ENCODE measurements at regions not wholly inside any gene's neighbourhood (a gene's known extent, or its start where the extent isn't known, plus 50 kb on each side); places are given as distances from the start of the nearest gene placed in this dataset.

DNA sequence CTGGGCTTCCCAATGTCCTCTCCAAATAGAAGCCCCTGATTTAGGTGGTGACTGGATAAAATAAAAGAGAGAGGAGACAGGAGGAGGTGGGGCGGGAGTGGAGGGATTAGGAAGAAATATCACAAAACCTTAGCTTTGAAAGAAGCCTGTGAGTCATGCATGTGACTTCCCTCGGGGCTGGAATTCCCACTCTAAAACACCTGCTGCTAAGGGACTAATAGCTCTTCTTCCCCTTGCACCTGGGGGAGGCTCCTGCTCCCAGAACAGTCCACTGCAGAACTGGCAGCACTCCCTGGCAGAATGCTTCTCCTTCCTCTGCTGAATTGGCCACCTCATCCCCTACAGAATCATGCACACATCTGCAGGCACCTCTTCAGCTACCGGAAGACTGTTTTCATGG is 207.2 kb downstream of the ATG4C start:
- Histone ChIP-seq H3K27ac (no peak overlapping the region), H3K4me1 (no peaks in the 10 kb centered on the region), H3K4me3 (no peak overlapping the region), H3K9me3 (no peaks in the 10 kb centered on the region), H3K36me3 (ENCODE audit: low read depth, missing control alignments) (no peaks in the 10 kb centered on the region), H3K27me3 (no peaks in the 10 kb centered on the region)
- TF ChIP-seq POLR2A (IDR thresholded peaks at IDR 0.05) (no peak), CTCF (IDR thresholded peaks at IDR 0.05) (no peak)
- WGBS, 2 donors, result 69 to 76% methylated on average over 3 of the region's 3 CpGs
- intact Hi-C loops (cut with DNase I; ENCODE audit: low total_unique reads), result no loop called here
- no peak for DNase-seq

DNA sequence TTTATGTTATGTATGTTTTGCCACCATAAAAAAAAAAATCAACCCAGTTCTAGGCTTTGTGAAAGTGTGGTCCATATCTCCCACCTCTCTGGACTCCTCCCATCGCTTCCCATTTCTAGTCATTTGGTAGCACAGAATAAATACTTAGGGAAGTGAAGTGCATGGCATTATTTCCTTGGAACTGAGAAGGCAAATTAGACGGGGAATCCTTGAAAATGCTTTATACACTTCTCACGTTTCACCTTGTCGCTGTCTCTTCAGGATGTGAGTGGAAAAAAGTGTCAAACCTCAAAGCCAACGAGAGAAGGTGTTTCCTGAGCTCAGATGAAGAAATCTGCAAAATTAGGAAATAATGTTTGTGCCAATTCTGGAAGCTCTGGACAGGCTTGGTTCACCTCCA is 209.9 kb downstream of the ATG4C start:
- no peaks in the 10 kb centered on the region for H3K36me3 ChIP-seq (ENCODE audit: low read depth, missing control alignments)
- no peak for DNase-seq
- WGBS, 2 donors, result 81 to 87% methylated on average over 5 of the region's 5 CpGs
- H3K4me1 ChIP-seq, result no peaks in the 10 kb centered on the region
- no peak for TF ChIP-seq POLR2A (IDR thresholded peaks at IDR 0.05)
- TF ChIP-seq CTCF (IDR thresholded peaks at IDR 0.05), result no peak
- H3K27ac ChIP-seq, result no peak overlapping the region
- intact Hi-C loops (cut with DNase I; ENCODE audit: low total_unique reads), result no loop called here
- H3K27me3 ChIP-seq, result no peaks in the 10 kb centered on the region
- no peaks in the 10 kb centered on the region for H3K9me3 ChIP-seq
- H3K4me3 ChIP-seq, result no peak overlapping the region

DNA sequence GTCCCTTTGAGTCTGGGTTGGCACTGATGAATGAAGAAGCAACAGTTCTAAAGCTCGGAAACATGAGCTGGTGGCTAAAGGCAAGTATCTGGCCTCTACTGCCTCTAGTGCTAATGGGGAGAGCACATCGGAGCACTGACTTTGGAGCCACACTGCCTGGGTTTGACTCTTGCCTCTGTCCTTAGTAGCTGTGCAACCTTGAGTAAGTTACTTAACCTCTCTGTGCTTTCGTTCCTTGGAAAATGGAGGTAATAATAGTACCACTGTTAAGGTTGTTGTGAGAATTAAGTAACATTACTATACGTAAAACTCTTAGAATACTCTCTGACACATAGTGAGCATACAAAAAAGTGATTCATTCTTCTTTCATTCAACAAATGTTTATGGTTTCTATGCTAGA is 211.2 kb downstream of the ATG4C start:
- H3K27ac ChIP-seq, result no peak overlapping the region
- DNase-seq, result no peak
- H3K9me3 ChIP-seq, result no peaks in the 10 kb centered on the region
- intact Hi-C loops (cut with DNase I; ENCODE audit: low total_unique reads), result no loop called here
- TF ChIP-seq CTCF (IDR thresholded peaks at IDR 0.05), result no peak
- TF ChIP-seq POLR2A (IDR thresholded peaks at IDR 0.05), result no peak
- no peak overlapping the region for H3K4me3 ChIP-seq
- H3K27me3 ChIP-seq, result no peaks in the 10 kb centered on the region
- 83 to 98% methylated on average over 4 of the region's 4 CpGs for WGBS, 2 donors
- no peaks in the 10 kb centered on the region for H3K36me3 ChIP-seq (ENCODE audit: low read depth, missing control alignments)
- no peaks in the 10 kb centered on the region for H3K4me1 ChIP-seq

DNA sequence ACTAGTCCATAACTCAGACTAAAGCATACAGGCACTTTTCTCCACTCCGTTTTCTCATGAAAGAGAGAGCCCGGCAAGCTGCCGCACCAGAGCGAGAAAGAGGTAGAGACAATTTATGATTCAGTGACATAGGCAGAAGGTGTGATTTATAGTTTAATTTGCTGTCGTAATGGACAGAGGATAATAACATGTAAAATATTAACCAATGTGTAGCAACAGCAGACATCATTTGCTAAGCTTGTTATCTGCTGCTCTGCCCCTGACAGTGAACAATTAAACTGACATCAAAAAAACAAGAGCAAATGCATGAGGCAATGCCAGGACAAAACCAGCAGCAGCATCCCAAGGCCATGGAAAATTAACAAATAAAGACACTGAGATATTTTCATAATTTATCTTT is 214.0 kb downstream of the ATG4C start:
- TF ChIP-seq POLR2A (IDR thresholded peaks at IDR 0.05), result no peak
- no peak for TF ChIP-seq CTCF (IDR thresholded peaks at IDR 0.05)
- Histone ChIP-seq H3K9me3 (no peaks in the 10 kb centered on the region), H3K36me3 (ENCODE audit: low read depth, missing control alignments) (no peaks in the 10 kb centered on the region), H3K27me3 (no peaks in the 10 kb centered on the region), H3K4me3 (no peak overlapping the region), H3K4me1 (no peaks in the 10 kb centered on the region), H3K27ac (no peak overlapping the region)
- intact Hi-C loops (cut with DNase I; ENCODE audit: low total_unique reads), result no loop called here
- no peak for DNase-seq
- WGBS, 2 donors, result 50 to 64% methylated on average over 5 of the region's 5 CpGs

DNA sequence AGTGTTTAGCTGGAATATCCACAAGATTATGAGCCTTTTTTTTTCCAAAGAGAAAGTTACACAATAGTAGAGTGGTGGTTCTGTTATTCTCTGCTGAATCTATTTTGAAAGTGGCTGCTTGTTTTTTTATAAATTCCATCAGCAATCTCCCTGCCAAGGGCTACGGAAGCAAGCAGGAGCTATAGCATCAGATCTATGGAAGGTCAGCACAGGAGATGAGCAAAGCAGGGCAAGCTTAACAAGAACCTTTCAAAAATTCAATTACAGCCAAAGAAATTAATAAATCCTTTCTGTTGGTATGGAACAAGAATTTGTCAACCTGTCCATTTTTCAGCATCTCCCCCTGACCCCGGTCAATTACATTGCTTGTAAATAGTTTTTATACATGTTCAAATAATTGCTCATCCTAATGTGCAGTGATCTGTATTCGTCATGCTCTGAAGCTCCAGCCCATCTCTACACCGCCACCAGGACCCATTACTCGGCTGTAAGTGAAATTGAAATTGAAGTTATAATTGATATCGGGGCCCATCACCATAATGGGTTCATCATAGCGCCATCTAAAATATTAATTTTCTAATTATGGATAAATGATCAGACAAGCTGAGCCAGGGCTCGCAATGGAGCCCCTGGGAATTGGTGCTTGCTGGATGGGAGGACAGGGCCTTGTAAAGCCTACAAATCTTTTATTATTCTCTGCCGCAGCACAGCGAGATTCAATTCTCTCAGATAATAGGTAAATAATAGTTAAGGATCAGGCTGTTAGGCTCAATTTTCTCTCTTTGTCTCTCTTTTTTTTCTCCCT is 215.1 kb downstream of the ATG4C start:
- TF ChIP-seq POLR2A (IDR thresholded peaks at IDR 0.05), result no peak
- Histone ChIP-seq H3K4me3 (no peak overlapping the region), H3K4me1 (no peaks in the 10 kb centered on the region), H3K9me3 (no peaks in the 10 kb centered on the region), H3K27ac (no peak overlapping the region), H3K36me3 (ENCODE audit: low read depth, missing control alignments) (no peaks in the 10 kb centered on the region), H3K27me3 (no peaks in the 10 kb centered on the region)
- 91 to 93% methylated on average over 10 of the region's 10 CpGs for WGBS, 2 donors
- intact Hi-C loops (cut with DNase I; ENCODE audit: low total_unique reads), result no loop called here
- DNase-seq, result no peak

Data from testis (tissue), 2 donors.